Fibroblast of skin of left biceps (primary cell): ENCODE measurements at regions not wholly inside any gene's neighbourhood (a gene's known extent, or its start where the extent isn't known, plus 50 kb on each side); places are given as distances from the start of the nearest gene placed in this dataset.

Source experiments
- DNase-seq, 2 experiments: peaks; one replicate each; pipeline ENCODE4 v3.0.0-alpha.2; 2013; ENCODE audit warnings: low read depth in 2 of 2

GRCh38 chr14:101478796-101479410 lies 82.4 kb upstream of the DIO3 start:
- no peak for DNase-seq

- DNase-seq = no peak
These were observed 81.1 kb upstream of the DIO3 start for GRCh38 chr14:101480022-101480746.

GRCh38 chr14:101480747-101481530 lies 80.4 kb upstream of the DIO3 start:
- DNase-seq = no peak

- no peak for DNase-seq
These were observed 79.7 kb upstream of the DIO3 start for GRCh38 chr14:101481557-101481956.

- no peak for DNase-seq
These were observed 79.2 kb upstream of the DIO3 start for GRCh38 chr14:101482066-101482465.

GRCh38 chr14:101483829-101484228 lies 77.5 kb upstream of the DIO3 start:
- DNase-seq = no peak

GRCh38 chr14:101489092-101489760 lies 72.1 kb upstream of the DIO3 start:
- no peak for DNase-seq

GRCh38 chr14:101490771-101491170 lies 70.5 kb upstream of the DIO3 start:
- DNase-seq = no peak

- no peak for DNase-seq
These were observed 69.5 kb upstream of the DIO3 start for GRCh38 chr14:101491841-101492240.

- DNase-seq = no peak
These were observed 68.6 kb upstream of the DIO3 start for GRCh38 chr14:101492716-101493115.

- DNase-seq = no peak
These were observed 66.5 kb upstream of the DIO3 start for GRCh38 chr14:101494826-101495225.

GRCh38 chr14:101495284-101495683 lies 66.0 kb upstream of the DIO3 start:
- DNase-seq = no peak

- DNase-seq = no peak
These were observed 65.2 kb upstream of the DIO3 start for GRCh38 chr14:101495827-101496775.

GRCh38 chr14:101496776-101497683 lies 64.3 kb upstream of the DIO3 start:
- no peak for DNase-seq

- DNase-seq = no peak
These were observed 63.4 kb upstream of the DIO3 start for GRCh38 chr14:101497684-101498525.

- no peak for DNase-seq
These were observed 62.8 kb upstream of the DIO3 start for GRCh38 chr14:101498526-101498860.

GRCh38 chr14:101499080-101499479 lies 62.2 kb upstream of the DIO3 start:
- no peak for DNase-seq

GRCh38 chr14:101499513-101499912 lies 61.8 kb upstream of the DIO3 start:
- DNase-seq = no peak

- DNase-seq = no peak
These were observed 61.2 kb upstream of the DIO3 start for GRCh38 chr14:101500061-101500460.
